OCI-LY7 (cell line): ENCODE measurements at regions not wholly inside any gene's neighbourhood (a gene's known extent, or its start where the extent isn't known, plus 50 kb on each side); places are given as distances from the start of the nearest gene placed in this dataset.

ENCODE experiments used
- BruUV-seq: library from RNA; stranded (reverse); fragments of 400-500 nt; replicated peaks from 2 replicates; lab custom pipeline; 2021; lab: Mats Ljungman, UMichigan
- CTCF ChIA-PET: fragments of 300-600 bp; sonication (Branson Sonifier 250); formaldehyde crosslinking; loops from one replicate; lab custom pipeline; 2022; ENCODE audit warnings: antibody characterized with exemption; ENCODE audit not compliant: unreplicated experiment; lab: Charles Lee
- POLR2A ChIA-PET: fragments of 300-600 bp; sonication (Branson Sonifier 250); formaldehyde crosslinking; loops from one replicate; lab custom pipeline; 2022; ENCODE audit warnings: antibody characterized with exemption; lab: Charles Lee
- DNase-seq: peaks from one replicate; pipeline ENCODE4 v3.0.0-alpha.2; 2015; ENCODE audit warnings: low spot score
- H2AFZ ChIP-seq: fragments of 200-600 bp; sonication (generic), shearing (Covaris generic); 2 replicates; pipeline ENCODE4 v1.6.1; 2014; ENCODE audit warnings: mild to moderate bottlenecking, antibody characterized with exemption, low read length, moderate library complexity
- H3K27ac ChIP-seq: fragments of 200-600 bp; sonication (generic); 2 replicates; pipeline ENCODE4 v1.5.1; 2014; ENCODE audit warnings: mixed run types, low read depth, mild to moderate bottlenecking, moderate library complexity, low read length, inconsistent platforms; ENCODE audit not compliant: poor library complexity, severe bottlenecking
- H3K36me3 ChIP-seq: fragments of 200-600 bp; sonication (generic); 2 replicates; pipeline ENCODE4 v1.6.1; 2014; ENCODE audit warnings: mild to moderate bottlenecking, antibody characterized with exemption, low read length, moderate library complexity, mixed read lengths; ENCODE audit not compliant: insufficient read depth
- H3K4me1 ChIP-seq: fragments of 200-600 bp; sonication (generic); 2 replicates; pipeline ENCODE4 v1.5.1; 2014; ENCODE audit warnings: mild to moderate bottlenecking, low read length; ENCODE audit not compliant: insufficient read depth, poor library complexity, severe bottlenecking
- H3K4me2 ChIP-seq: fragments of 200-600 bp; sonication (generic); 2 replicates; pipeline ENCODE4 v1.6.1; 2014; ENCODE audit warnings: mild to moderate bottlenecking, low read length
- H3K4me3 ChIP-seq: fragments of 200-600 bp; sonication (generic); 2 replicates; pipeline ENCODE4 v1.5.1; 2014; ENCODE audit warnings: mild to moderate bottlenecking, low read depth, low read length; ENCODE audit not compliant: poor library complexity, severe bottlenecking
- H3K79me2 ChIP-seq: fragments of 200-600 bp; sonication (generic); 2 replicates; pipeline ENCODE4 v1.6.1; 2016; ENCODE audit warnings: low read depth, mild to moderate bottlenecking, low read length, moderate library complexity, mixed read lengths; ENCODE audit not compliant: insufficient read depth
- H3K9me2 ChIP-seq: fragments of 200-600 bp; sonication (generic); 2 replicates; pipeline ENCODE4 v1.6.1; 2016; ENCODE audit warnings: mild to moderate bottlenecking, low read length, mixed read lengths; ENCODE audit not compliant: insufficient read depth
- H3K9me3 ChIP-seq: fragments of 200-600 bp; sonication (generic); 2 replicates; pipeline ENCODE4 v1.6.1; 2014; ENCODE audit warnings: mild to moderate bottlenecking, mixed run types, low read length, mixed read lengths
- H4K20me1 ChIP-seq: fragments of 200-600 bp; sonication (generic); 2 replicates; pipeline ENCODE4 v1.6.1; 2014; ENCODE audit warnings: mild to moderate bottlenecking, antibody characterized with exemption, low read length, moderate library complexity, mixed read lengths; ENCODE audit not compliant: insufficient read depth
- CTCF ChIP-seq: fragments of 200-600 bp; sonication (generic); conservative IDR thresholded peaks from 2 replicates; pipeline ENCODE4 v1.5.1; 2014; ENCODE audit warnings: mild to moderate bottlenecking, antibody characterized with exemption, low read length, moderate library complexity, mixed read lengths
- EZH2phosphoT487 ChIP-seq: fragments of 200-600 bp; sonication (generic); IDR thresholded peaks from 2 replicates; pipeline ENCODE4 v1.6.1; 2018; ENCODE audit warnings: low read depth, borderline replicate concordance, mild to moderate bottlenecking, mixed run types, antibody characterized with exemption, low read length, moderate library complexity, mixed read lengths
- intact Hi-C: fragments of 100-400 bp; cut with micrococcal nuclease; formaldehyde crosslinking; loops from one replicate; pipeline ENCODE4 v1.10.0; 2022; ENCODE audit not compliant: unreplicated experiment

- H3K4me1 ChIP-seq, result no peaks in the 10 kb centered on the region
- intact Hi-C loops, result no loop called here
- BruUV-seq, result no TSS peak
- H3K27ac ChIP-seq, result no peak overlapping the region
- H3K9me3 ChIP-seq, result peaks cover 14% of the 10 kb centered on the region; the same call in 1 of the 2 replicates
- H2AFZ ChIP-seq, result no peak overlapping the region
- TF ChIP-seq CTCF (no peak), EZH2phosphoT487 (no peak)
- POLR2A ChIA-PET, result no interaction called here
- no peak overlapping the region for H3K4me3 ChIP-seq
- no peaks in the 10 kb centered on the region for H3K36me3 ChIP-seq
- no peaks in the 10 kb centered on the region for H3K9me2 ChIP-seq
- no peak overlapping the region for H3K4me2 ChIP-seq
- H4K20me1 ChIP-seq, result no peaks in the 10 kb centered on the region
- CTCF ChIA-PET, result no interaction called here
- H3K79me2 ChIP-seq, result no peaks in the 10 kb centered on the region
- no peak for DNase-seq
These were observed 525.3 kb upstream of the NOVA1 start for GRCh38 chr14:27123162-27123561.

GRCh38 chr14:27127838-27128237 is 530.0 kb upstream of the NOVA1 start:
- TF ChIP-seq EZH2phosphoT487 (no peak), CTCF (no peak)
- Histone ChIP-seq H3K4me3 (no peak overlapping the region), H3K4me2 (no peak overlapping the region), H3K27ac (no peak overlapping the region), H3K4me1 (no peaks in the 10 kb centered on the region), H3K79me2 (no peaks in the 10 kb centered on the region), H2AFZ (no peak overlapping the region), H3K9me3 (peaks cover 14% of the 10 kb centered on the region), H4K20me1 (no peaks in the 10 kb centered on the region), H3K9me2 (no peaks in the 10 kb centered on the region), H3K36me3 (no peaks in the 10 kb centered on the region)
- CTCF ChIA-PET, result no interaction called here
- intact Hi-C loops, result no loop called here
- no peak for DNase-seq
- BruUV-seq, result no TSS peak
- POLR2A ChIA-PET, result no interaction called here

GRCh38 chr14:27134200-27134599 is 536.4 kb upstream of the NOVA1 start:
- H3K4me2 ChIP-seq, result no peak overlapping the region
- H3K36me3 ChIP-seq, result no peaks in the 10 kb centered on the region
- no peak overlapping the region for H3K27ac ChIP-seq
- H3K9me2 ChIP-seq, result no peaks in the 10 kb centered on the region
- BruUV-seq, result no TSS peak
- intact Hi-C loops, result no loop called here
- ChIA-PET CTCF (no interaction called here), POLR2A (no interaction called here)
- no peak overlapping the region for H3K4me3 ChIP-seq
- no peak for TF ChIP-seq EZH2phosphoT487
- TF ChIP-seq CTCF, result no peak
- no peak overlapping the region for H2AFZ ChIP-seq
- H3K4me1 ChIP-seq, result no peaks in the 10 kb centered on the region
- H3K9me3 ChIP-seq, result peaks cover 6% of the 10 kb centered on the region
- no peaks in the 10 kb centered on the region for H4K20me1 ChIP-seq
- no peak for DNase-seq
- H3K79me2 ChIP-seq, result no peaks in the 10 kb centered on the region
